EL (cell line): ENCODE measurements at regions not wholly inside any gene's neighbourhood (a gene's known extent, or its start where the extent isn't known, plus 50 kb on each side); places are given as distances from the start of the nearest gene placed in this dataset.
"Not testable (repeated sequence)": the region's sequence is repeated elsewhere in the genome, so short reads cannot be mapped to it uniquely, and the experiment has no call there.

Experiments
- DNase-seq: peaks from one replicate; pipeline ENCODE4 v3.0.0-alpha.2; 2016

DNA sequence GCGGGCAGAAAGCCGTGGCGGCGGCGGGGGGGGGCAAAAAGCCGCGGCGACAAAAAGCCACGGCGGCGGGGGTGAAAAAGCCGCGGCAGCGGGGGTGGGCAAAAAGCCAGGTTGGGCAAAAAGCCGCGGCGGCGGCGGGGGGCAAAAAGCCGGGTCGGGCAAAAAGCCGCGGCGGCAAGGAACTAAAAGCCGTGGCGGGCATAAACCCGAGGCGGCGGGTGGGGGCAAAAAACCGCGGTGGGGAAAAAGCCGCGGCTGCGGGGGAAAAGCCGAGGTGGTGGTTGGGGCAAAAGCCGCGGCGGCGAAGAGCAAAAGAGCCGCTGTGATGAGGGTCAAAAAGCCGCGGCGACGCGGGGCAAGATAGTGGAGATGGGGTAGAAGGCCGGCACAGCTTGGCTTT lies 1834.2 kb downstream of the FOXD4L5 start:
- DNase-seq, result not testable (repeated sequence)

DNA sequence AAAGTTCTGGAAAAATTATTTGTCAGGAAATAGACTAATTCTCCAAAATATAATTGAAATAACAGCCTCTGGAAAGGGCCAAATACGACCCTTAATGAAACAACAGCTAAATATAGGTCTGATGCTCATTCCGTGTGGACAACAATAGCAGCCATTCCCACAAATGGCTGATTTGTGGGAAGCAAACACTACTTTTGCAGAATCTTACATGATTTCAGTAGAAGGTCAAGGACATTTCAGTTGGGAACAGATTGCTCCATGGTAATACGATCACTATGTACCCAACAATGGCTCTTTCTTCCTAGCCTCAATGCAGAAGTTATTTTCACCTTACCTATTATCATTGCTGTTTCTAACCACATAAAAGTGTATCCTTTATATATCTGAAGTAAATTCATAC lies 1859.9 kb downstream of the FOXD4L5 start:
- DNase-seq, result not testable (repeated sequence)

DNA sequence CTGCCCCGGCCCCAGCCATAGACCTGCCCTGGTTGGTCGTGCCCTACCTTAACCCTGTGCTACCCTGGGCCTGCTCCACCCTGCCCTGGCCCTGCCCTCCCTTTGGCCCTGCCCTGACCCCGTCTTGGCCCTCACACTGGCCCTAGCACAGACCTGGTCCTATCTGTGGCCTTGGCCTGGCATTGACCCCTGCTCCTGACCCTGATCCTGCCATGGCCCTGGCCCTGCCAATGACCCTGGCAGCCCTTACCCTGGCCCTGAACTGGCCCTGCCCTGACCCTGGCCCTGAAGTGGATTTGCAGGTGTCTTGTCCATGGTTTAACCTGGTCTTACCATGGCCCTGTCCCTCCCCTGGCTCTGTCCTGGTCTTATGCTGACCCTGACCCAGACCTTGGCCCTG lies 1894.1 kb downstream of the FOXD4L5 start:
- DNase-seq, result not testable (repeated sequence)

DNA sequence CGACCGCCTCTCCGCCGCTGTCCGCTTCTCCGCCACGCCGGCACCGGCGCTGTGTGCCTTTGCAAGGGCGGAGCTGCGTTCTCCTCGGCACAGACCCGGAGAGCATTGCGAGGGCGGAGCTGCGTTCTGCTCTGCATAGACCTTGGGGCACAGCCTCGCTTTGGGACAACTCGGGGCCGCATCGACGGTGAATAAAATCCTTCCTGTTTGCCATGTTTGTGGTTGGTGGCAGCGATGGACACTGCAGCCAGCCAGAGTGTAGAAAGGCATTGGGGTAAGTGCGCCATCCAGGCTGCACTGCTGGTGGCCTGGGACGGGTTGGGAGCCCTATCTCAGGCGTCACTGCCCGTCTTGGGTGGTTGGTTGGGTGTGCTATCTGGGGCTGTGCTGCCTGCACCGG lies 1899.5 kb downstream of the FOXD4L5 start:
- not testable (repeated sequence) for DNase-seq

DNA sequence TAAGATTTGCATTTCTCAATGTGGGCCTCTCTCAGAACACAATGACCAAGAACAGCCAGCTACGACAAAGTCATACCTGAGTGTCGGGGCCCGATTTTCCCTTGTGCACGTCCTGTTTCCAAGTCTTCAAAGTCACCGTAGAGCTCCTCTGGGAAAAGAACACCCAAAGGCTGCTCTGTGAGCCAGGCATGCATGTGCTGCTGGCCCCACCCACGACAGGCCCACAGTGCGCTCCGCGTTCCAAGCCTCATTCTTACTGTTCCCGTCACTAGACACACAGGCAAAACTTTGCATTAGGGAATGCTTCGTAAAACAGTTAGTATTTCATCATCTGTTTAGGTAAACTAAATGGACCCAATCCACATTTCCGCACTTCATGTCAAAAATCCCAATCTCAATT lies 1905.1 kb downstream of the FOXD4L5 start:
- not testable (repeated sequence) for DNase-seq

DNA sequence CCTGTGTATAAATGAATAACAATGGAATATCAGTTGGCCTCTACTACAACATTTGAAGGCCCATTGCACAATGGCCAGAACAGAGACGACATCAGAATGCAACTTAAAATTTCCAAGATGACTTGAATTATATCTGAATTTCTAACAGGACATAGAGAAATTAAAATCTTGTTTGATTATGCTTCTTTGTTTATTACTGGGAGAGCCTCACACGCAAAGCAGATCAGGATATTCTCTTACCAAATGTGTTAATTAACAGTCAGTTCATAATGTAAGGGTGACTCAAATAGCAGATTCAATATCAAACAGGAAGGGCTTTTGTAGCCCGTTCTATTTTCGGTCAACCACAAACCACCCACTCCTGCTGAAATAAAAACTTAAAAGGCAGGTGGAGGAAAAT lies 1930.8 kb downstream of the FOXD4L5 start:
- not testable (repeated sequence) for DNase-seq

DNA sequence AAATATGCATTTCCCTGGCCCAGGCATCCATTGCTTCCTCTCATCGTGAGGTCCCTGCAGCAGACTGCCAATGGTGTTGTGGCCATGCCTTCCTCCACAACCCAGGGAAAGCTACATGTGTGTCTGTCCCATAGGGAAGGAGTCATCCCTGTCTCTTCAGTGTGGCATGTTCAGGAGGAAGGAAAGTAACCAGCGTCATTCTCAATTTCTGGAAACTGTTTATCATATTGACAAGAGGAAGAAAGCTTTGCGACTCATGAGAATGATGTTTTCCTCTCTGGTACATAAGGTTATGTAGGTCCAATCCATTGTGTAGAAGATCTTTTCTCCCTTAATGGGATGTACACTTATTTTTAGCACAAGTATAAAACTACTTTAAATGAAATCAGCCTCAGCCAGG lies 1937.7 kb downstream of the FOXD4L5 start:
- not testable (repeated sequence) for DNase-seq

DNA sequence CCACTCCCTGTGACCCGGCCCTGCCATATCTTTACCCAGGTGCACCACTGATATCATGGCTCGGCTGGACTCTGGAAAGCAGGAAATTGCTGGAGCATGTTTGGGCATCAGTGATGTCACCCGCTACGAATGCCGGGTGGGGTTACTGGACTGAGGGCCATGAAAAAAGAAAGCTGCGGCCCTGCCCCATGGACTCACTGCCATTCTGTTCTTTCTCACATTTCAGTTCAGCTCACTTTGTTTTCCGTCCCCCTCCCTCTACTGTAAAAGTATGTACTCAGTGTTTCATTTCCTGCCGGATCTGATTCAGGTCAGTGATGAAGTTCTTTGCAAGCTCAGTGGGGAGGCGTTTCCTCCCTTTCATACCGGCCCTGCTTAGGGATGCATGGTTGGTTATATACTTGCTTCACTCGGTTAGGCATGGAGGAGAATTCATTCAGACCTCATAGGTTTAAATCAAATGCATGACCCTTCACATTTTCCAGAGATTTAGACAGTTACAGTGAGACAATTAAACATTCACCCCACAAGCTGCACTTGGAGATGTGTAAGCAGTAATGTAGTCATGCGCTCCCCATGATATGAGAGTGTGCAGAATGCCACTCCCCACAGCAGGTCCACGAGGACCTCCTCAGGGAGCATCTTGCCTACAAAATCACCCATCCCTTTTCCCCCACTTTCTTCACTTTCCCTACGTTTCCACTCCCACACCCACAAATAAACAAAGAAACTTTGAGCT lies 1938.5 kb downstream of the FOXD4L5 start:
- peak; percentile 70 for DNase-seq

DNA sequence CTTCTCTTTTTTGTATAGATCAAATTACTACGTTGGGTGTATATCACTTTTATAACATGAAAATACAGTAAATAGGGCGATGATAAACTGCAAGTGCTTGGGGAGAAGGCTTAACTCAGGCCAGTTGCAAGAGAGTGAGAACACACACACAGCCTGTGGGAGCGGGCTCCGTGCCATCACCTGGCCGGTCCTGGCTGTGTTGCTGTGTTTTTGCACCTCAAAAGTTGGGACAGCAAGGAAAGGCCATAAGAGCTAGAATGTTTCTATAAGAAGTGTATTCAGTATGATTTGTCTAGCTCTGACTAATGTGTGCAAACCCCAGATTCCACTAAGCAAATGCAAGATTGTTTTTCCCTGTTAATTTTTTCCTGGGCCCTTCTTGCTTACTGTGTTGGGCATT lies 1940.6 kb downstream of the FOXD4L5 start:
- DNase-seq, result not testable (repeated sequence)

DNA sequence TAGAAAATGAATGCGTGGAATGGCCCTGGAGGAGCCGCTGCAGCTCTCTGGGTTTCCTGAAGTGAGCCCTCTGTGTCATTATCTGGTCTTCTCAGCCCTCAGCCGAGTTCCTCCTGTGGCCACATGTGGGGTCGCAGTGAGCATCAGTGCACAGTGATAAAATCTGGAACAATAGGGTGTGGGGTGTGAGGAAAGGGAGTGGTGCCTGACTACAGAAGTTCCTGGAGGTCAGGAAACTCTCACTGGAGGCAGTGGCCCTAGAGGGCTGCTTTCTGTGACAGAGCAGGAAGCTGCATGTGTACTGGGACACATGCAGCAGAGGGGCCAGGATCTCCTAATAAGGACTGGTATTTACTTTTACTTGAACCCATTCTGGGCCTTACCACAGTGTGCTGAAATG lies 1942.5 kb downstream of the FOXD4L5 start:
- DNase-seq, result peak; percentile 41

DNA sequence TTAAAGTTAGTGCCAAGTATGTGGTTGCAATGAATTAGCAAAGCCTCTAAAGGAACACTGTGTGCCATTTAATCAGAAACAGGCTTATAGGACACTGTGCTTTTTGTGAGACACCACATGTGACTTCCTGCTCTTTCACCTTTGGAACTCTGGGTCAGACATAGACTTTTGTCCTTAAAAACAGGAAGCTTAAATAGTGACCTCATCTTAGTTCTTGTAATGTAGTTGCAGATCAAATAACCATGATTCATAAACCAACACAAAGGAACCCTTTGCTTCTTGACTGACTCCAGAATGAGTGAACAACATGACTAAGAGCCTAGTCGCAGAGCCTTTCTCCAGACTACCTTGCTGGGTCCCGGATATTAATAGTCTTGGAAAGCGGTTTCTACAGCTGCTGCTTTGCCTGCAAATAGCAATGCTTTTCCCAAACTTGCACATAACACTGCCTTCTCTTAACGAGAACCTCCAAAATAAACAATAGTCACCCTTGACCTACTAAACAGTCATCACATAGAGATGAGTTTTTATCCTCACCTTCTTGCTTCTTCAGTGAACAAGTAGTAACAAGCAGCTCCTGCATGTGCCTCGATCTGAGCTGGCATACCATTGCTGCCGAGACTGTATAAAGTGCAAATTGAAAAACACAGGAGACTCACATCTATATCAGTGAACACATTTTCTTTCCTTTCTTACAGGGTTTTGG lies 1947.0 kb downstream of the FOXD4L5 start:
- DNase-seq, result peak; percentile 45

DNA sequence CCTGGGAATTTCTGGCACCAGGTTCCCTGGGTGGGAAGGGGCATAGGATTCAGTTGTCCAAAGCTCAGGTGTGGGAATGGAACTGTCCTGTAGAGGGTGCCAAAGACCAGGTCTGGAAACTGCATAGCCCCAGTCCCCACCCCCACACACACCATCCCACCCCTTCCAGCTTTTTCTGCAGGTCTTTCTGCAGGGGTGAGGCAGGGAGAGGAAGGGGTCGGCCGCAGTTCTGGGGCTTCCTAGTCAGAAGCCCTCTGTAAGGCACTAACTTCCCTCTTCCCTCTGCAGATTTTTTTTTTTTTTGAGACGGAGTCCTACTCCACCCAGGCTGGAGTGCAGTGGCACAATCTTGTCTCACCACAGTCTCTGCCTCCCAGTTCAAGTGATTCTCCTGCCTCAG lies 1949.7 kb downstream of the FOXD4L5 start:
- not testable (repeated sequence) for DNase-seq

DNA sequence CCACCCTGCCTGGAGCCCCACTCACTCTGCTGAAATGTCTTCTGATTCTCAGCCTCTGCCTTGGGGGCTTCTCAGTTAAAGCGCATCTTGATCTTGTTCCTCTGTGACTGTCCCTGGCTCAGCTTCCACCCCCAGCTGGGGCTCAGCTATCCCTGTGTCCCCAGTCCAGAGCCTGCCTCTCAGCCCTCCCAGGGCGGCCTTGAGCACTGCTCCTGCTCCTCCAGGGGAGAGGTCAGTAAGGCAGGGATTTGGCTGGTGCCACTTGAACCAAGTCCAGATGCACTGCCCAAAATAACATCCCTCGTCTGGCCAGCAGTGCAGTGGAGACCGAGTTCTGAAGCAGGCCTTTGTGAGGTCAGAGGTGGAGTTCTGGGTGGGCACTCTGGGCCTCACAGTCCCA lies 1950.8 kb downstream of the FOXD4L5 start:
- not testable (repeated sequence) for DNase-seq

DNA sequence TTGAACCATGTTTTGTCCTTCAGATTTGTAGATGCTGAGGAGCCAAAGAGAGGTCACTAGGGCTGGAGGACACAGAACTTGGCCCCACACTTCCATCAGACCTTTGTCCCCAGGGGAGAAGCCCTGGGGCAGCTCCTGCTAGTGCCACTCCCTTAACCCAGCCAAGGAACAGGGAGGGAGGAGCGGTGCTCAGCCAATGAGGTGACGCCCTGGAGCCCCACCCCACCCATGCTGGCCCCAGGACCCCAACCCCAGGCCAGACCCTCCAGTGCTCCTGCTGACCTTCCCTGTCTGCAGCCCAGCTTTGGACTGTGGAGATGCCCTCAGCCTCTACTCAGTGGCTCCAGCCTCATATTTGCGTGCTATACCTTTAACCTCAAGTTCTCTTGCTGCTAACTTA lies 1951.9 kb downstream of the FOXD4L5 start:
- not testable (repeated sequence) for DNase-seq

DNA sequence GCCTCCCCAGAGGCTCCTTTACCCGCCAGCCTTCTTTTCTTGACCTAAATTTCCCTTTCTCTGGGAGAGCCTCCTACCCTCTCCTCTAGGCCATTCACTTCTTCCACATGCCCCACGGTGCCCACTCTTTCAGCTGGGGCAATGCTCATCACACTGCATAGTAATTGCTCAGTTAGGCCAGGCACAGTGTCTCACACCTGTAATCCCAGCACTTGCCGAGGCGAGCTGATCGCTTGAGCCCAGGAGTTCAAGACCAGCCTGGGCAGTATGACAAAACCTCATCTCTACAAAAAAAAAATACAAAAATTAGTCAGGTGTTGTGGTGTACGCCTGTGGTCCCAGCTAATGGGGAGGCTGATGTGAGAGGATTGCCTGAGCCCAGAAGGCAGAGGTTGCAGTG lies 1956.7 kb downstream of the FOXD4L5 start:
- not testable (repeated sequence) for DNase-seq

DNA sequence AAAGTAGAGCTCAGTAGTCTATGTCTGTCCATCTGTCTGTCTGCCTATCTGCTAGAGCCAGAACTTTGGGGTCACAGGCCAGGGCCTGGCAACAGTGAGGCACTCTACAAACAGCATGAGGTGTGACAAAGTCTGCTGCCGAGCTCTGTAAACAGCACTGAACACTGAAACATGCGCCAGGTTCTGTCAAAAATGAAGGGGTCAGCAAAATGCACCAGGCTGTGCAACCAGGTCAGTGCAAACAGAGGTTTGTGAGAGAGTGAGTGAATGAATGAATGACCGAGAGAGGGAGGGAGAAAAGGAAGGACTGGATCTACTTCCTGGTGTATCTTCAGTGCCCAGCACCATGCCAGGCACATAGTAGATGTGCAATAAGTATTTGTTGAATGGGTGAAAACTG lies 1957.8 kb downstream of the FOXD4L5 start:
- DNase-seq, result not testable (repeated sequence)

DNA sequence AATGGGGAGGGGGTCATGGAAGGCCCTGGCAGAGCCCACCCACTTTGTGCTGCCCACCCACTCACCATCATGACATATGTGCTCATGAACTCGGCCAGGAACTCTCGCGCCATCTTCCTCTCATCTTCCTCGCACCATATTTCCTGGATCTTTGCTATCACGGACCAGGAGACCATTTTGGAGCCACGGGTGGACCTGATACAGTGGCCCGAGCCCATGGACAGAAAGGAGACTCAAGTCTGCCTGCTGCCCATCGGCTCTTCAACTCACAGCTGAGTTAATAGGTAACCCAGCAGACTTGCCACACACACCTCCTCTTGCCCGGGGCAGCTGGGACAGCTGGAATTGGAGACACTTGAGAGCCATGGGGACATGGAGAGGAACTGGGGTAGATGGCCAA lies 1958.3 kb downstream of the FOXD4L5 start:
- not testable (repeated sequence) for DNase-seq

DNA sequence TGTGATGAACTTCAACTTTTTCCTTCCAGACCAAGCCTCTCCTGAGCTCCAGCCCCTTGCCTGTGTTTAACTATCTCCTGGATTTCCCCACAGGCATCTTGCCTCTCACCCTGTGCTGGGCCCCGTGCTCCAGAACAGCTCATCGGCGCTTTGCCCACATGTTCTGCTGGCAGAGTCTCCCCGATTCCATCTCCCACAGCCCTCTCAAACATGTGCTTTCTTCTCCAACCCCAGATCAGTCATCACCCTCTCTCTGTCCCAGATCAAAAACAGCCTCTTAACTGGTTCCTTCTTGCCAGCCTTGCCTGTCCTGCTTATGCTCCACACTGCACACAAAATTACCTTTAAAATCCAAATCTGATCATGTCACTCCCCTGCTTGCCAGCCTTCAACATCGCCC lies 1959.3 kb downstream of the FOXD4L5 start:
- not testable (repeated sequence) for DNase-seq

DNA sequence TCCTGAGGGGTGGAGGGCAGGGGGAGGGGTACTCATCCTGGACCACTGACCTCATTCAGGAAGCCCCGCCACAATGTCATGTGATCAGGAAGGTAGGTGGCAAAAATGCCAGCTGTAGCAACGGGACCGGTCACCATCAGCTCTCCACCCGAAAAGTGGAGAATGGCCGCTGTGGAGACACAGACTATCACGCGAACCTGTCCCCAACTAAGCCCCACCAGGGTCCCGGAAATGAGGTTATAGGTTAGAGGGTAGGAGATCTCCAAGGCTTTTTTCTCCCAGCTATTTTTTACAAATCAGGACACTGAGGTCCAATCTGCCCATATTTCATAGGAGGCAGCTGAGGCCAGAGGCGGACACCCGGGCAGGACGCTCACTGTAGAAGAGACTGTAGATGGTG lies 1966.9 kb downstream of the FOXD4L5 start:
- DNase-seq, result not testable (repeated sequence)

DNA sequence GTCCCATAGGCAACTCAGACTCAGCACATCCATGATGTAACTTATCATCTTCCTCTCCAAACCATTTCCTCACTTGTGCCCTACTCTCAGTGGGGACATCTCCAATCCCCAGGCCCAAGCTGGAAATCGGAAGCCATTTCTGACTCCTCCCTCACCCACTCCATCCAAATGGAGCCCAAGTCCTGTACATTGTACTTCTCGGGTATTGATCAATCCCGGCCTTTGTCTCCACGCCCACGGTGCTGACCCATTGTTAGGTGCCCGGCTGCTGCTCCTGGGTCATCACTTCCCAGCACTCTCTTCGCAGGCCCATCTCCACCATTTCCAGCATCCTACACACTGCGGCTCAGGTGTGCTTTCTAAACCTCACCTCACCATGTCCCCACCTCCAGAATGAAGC lies 1969.6 kb downstream of the FOXD4L5 start:
- not testable (repeated sequence) for DNase-seq

DNA sequence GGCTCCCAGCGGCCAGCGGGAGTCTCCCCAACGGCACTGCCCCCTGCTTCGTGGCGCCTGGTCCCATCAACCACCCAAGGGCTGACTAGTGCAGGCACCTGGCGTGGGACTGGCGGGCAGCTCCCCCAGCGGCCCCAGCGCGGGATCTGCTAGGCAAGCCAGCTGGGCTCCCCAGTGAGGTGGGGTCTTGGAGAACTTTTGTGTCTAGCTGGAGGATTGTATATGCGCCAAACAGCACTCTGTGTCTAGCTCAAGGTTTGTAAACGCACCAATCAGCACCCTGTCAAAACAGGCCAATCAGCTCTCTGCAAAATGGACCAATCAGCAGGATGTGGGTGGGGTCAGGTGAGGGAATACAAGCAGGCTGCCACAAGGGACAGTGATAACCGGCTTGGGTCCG lies 1988.2 kb downstream of the FOXD4L5 start:
- not testable (repeated sequence) for DNase-seq

DNA sequence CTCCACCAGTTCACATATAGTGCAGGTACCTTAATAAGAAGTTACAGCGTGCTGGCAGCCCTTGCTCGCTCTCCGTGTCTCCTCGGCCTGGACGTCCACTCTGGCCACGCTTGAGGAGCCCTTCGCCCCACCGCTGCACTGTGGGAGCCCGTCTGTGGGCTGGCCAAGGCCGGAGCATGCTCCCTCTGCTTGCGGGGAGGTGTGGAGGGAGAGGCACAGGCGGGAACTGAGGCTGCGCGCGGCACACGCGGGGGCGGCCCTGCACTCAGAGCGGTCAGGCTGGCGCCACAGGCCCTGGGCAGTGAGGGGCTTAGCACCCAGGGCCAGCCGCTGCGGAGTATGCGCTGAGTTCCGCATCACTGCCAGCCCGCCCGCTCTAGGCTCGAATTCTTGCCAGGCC lies 1988.6 kb downstream of the FOXD4L5 start:
- not testable (repeated sequence) for DNase-seq

DNA sequence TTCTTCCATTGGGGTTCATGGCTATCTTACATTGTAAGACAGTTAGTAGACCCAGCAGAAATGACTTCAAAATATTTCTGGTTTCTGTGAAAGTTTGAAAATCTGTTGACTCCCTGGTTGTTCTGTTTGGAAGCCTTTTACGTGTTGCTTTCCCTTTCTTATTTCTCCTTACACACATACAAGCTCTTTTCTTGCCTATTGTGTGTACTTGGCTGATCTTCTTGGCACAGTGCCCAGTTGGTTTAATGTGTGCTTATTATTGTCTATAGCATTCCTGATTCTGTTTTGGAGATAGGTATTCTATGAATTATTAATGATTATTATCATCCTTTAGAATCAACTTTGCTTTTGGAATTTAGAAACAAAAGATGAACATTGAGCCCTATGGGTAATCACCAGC lies 1995.0 kb downstream of the FOXD4L5 start:
- peak; percentile 0 for DNase-seq
